ENCODE measurements at regions not wholly inside any gene's neighbourhood (a gene's known extent, or its start where the extent isn't known, plus 50 kb on each side); places are given as distances from the start of the nearest gene placed in this dataset.

DNA sequence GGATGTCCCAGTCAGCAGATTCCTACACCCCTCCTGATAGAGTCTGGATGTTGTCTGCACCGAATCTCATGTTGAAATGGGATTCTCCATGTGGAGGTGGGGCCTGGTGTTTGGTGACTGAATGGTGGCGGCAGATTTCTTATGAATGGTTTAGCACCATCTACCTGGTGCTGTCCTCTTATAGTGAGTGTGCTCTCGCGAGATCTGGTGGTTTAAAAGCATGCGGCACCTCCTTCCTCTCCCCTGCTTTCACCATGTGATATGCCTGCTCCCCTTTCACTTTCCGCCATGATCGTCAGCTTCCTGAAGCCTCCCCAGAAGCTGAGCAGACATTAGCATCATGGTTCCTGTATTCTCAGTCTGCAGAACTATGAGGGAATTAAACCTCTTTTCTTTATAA is 135.2 kb upstream of the SLC6A11 start (continued):
- TF ChIP-seq, protein P1, sequence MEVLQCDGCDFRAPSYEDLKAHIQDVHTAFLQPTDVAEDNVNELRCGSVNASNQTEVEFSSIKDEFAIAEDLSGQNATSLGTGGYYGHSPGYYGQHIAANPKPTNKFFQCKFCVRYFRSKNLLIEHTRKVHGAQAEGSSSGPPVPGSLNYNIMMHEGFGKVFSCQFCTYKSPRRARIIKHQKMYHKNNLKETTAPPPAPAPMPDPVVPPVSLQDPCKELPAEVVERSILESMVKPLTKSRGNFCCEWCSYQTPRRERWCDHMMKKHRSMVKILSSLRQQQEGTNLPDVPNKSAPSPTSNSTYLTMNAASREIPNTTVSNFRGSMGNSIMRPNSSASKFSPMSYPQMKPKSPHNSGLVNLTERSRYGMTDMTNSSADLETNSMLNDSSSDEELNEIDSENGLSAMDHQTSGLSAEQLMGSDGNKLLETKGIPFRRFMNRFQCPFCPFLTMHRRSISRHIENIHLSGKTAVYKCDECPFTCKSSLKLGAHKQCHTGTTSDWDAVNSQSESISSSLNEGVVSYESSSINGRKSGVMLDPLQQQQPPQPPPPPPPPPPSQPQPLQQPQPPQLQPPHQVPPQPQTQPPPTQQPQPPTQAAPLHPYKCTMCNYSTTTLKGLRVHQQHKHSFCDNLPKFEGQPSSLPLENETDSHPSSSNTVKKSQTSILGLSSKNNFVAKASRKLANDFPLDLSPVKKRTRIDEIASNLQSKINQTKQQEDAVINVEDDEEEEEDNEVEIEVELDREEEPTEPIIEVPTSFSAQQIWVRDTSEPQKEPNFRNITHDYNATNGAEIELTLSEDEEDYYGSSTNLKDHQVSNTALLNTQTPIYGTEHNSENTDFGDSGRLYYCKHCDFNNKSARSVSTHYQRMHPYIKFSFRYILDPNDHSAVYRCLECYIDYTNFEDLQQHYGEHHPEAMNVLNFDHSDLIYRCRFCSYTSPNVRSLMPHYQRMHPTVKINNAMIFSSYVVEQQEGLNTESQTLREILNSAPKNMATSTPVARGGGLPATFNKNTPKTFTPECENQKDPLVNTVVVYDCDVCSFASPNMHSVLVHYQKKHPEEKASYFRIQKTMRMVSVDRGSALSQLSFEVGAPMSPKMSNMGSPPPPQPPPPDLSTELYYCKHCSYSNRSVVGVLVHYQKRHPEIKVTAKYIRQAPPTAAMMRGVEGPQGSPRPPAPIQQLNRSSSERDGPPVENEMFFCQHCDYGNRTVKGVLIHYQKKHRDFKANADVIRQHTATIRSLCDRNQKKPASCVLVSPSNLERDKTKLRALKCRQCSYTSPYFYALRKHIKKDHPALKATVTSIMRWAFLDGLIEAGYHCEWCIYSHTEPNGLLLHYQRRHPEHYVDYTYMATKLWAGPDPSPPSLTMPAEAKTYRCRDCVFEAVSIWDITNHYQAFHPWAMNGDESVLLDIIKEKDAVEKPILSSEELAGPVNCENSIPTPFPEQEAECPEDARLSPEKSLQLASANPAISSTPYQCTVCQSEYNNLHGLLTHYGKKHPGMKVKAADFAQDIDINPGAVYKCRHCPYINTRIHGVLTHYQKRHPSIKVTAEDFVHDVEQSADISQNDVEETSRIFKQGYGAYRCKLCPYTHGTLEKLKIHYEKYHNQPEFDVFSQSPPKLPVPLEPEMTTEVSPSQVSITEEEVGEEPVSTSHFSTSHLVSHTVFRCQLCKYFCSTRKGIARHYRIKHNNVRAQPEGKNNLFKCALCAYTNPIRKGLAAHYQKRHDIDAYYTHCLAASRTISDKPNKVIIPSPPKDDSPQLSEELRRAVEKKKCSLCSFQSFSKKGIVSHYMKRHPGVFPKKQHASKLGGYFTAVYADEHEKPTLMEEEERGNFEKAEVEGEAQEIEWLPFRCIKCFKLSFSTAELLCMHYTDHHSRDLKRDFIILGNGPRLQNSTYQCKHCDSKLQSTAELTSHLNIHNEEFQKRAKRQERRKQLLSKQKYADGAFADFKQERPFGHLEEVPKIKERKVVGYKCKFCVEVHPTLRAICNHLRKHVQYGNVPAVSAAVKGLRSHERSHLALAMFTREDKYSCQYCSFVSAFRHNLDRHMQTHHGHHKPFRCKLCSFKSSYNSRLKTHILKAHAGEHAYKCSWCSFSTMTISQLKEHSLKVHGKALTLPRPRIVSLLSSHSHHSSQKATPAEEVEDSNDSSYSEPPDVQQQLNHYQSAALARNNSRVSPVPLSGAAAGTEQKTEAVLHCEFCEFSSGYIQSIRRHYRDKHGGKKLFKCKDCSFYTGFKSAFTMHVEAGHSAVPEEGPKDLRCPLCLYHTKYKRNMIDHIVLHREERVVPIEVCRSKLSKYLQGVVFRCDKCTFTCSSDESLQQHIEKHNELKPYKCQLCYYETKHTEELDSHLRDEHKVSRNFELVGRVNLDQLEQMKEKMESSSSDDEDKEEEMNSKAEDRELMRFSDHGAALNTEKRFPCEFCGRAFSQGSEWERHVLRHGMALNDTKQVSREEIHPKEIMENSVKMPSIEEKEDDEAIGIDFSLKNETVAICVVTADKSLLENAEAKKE (CRISPR knock-in tag; IDR thresholded peaks at IDR 0.05), result no peak
- TF ChIP-seq ZNF114 (CRISPR knock-in tag; IDR thresholded peaks at IDR 0.05) (no peak), CREB1 (CRISPR knock-in tag; IDR thresholded peaks at IDR 0.05; ENCODE audit: low read depth) (no peak), EZH2phosphoT487 (IDR thresholded peaks at IDR 0.05; ENCODE audit: unreplicated experiment) (no peak), NANOG (IDR thresholded peaks at IDR 0.05; ENCODE audit: borderline replicate concordance) (no peak), POLR2AphosphoS5 (IDR thresholded peaks at IDR 0.05; ENCODE audit: low read depth) (no peak)
- TF ChIP-seq, protein P2, sequence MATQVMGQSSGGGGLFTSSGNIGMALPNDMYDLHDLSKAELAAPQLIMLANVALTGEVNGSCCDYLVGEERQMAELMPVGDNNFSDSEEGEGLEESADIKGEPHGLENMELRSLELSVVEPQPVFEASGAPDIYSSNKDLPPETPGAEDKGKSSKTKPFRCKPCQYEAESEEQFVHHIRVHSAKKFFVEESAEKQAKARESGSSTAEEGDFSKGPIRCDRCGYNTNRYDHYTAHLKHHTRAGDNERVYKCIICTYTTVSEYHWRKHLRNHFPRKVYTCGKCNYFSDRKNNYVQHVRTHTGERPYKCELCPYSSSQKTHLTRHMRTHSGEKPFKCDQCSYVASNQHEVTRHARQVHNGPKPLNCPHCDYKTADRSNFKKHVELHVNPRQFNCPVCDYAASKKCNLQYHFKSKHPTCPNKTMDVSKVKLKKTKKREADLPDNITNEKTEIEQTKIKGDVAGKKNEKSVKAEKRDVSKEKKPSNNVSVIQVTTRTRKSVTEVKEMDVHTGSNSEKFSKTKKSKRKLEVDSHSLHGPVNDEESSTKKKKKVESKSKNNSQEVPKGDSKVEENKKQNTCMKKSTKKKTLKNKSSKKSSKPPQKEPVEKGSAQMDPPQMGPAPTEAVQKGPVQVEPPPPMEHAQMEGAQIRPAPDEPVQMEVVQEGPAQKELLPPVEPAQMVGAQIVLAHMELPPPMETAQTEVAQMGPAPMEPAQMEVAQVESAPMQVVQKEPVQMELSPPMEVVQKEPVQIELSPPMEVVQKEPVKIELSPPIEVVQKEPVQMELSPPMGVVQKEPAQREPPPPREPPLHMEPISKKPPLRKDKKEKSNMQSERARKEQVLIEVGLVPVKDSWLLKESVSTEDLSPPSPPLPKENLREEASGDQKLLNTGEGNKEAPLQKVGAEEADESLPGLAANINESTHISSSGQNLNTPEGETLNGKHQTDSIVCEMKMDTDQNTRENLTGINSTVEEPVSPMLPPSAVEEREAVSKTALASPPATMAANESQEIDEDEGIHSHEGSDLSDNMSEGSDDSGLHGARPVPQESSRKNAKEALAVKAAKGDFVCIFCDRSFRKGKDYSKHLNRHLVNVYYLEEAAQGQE (IDR thresholded peaks at IDR 0.05; ENCODE audit: unreplicated experiment), result no peak

DNA sequence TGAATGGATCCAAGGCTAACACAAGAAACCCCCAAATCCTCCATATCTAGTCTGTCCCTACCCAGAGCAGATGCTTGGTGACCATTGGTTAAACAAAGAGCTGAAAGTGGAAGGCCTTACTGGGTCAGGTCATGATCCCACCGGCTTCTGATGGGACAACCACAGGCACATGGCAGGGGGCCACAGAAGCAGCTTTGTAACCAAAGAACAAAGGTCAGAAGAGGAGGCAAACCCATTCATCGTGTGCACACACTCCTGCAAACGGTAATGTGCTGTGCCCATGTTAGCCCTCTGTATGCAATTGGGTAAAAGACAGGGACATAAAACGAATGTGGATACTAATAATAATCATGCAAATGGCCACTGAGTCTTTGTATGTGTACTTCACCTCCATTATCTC is 133.3 kb upstream of the SLC6A11 start:
- Histone ChIP-seq H3F3A (replicated peaks; ENCODE audit: low read depth) (no peaks in the 10 kb centered on the region), H3K4me1 (ENCODE audit: insufficient read depth) (no peaks in the 10 kb centered on the region), H3K79me2 (replicated peaks; ENCODE audit: insufficient read depth) (no peaks in the 10 kb centered on the region), H3K27me3 (ENCODE audit: insufficient read depth) (no peaks in the 10 kb centered on the region), H3K4me3 (no peak overlapping the region), H3K4me2 (no peak overlapping the region), H3K36me3 (ENCODE audit: insufficient read depth) (no peaks in the 10 kb centered on the region), H3K9me2 (ENCODE audit: insufficient read depth) (no peaks in the 10 kb centered on the region), H2AFZ (no peak overlapping the region), H3K27ac (ENCODE audit: low read depth) (no peak overlapping the region), H4K20me1 (replicated peaks; ENCODE audit: insufficient read depth) (no peaks in the 10 kb centered on the region)
- DNase-seq (ENCODE audit: low spot score) (no peak), ATAC-seq (no peak)
- H3K27ac Mint-ChIP-seq, result no peak overlapping the region
- no peak overlapping the region for H3K4me3 Mint-ChIP-seq
- no peaks in the 10 kb centered on the region for H3K36me3 Mint-ChIP-seq (ENCODE audit: low read depth)
- no peaks in the 10 kb centered on the region for H3K9me3 Mint-ChIP-seq
- peaks cover 4% of the 10 kb centered on the region for H3K27me3 Mint-ChIP-seq (ENCODE audit: insufficient read depth, low read depth, poor library complexity)
- H3K4me1 Mint-ChIP-seq, result no peaks in the 10 kb centered on the region
- TF ChIP-seq NANOG (IDR thresholded peaks at IDR 0.05; ENCODE audit: borderline replicate concordance), result no peak
- no peak for TF ChIP-seq STAT1 (IDR thresholded peaks at IDR 0.05; ENCODE audit: unreplicated experiment)
